NCI-H82 treated with DMSO at 0.1 percent for 48 hours (cell line): ENCODE measurements at regions not wholly inside any gene's neighbourhood (a gene's known extent, or its start where the extent isn't known, plus 50 kb on each side); places are given as distances from the start of the nearest gene placed in this dataset.
"Not testable (repeated sequence)": the region's sequence is repeated elsewhere in the genome, so short reads cannot be mapped to it uniquely, and the experiment has no call there.

ENCODE experiments used
- DNase-seq: peaks from one replicate; lab custom pipeline; 2025; ENCODE audit not compliant: unreplicated experiment; lab: John Stamatoyannopoulos, UW

DNA sequence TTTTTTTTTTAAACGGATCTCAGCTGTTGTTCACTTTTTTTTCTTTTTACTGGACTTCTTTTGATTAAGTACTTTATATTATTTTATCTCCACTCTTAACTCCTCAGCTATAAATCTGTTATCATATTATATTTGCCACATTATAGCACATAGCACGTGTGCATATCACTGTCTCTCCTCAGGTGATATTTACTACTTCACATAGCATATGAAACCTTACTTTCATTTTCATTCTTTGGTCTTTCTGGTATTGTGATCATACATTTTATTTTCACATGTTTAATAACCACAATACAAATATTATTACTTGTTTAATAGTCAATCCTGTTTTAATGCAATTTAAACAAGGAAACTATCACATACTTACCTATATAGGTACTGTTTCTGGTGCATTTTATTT, 993.1 kb upstream of the TMEFF2 start:
- DNase-seq: no peak

DNA sequence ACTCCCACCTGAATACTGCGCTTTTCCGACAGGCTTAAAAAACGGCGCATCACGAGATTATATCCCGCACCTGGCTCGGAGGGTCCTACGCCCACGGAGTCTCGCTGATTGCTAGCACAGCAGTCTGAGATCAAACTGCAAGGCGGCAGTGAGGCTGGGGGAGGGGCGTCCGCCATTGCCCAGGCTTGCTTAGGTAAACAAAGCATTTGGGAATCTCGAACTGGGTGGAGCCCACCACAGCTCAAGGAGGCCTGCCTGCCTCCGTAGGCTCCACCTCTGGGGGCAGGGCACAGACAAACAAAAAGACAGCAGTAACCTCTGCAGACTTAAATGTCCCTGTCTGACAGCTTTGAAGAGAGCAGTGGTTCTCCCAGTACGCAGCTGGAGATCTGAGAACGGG, 976.2 kb upstream of the TMEFF2 start:
- not testable (repeated sequence) for DNase-seq

DNA sequence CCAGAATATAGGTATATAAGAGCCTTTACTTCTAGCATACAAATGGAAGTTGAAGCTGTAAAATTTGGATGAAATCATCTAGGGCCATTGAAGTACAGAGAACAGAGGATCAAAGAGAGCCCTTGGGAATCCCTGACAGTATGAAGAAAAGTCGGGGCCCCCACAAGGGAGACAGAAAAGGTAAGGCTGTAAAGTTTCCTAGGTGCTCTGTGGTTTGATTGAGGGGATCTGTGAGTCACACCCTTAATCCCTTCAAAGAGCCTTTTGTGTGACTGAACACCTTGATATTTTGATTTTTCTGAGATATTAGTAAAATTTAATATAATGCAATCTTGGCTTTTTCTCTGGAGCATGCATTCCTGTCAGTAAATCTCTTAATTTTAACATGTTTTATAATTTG, 961.7 kb upstream of the TMEFF2 start:
- DNase-seq: no peak

DNA sequence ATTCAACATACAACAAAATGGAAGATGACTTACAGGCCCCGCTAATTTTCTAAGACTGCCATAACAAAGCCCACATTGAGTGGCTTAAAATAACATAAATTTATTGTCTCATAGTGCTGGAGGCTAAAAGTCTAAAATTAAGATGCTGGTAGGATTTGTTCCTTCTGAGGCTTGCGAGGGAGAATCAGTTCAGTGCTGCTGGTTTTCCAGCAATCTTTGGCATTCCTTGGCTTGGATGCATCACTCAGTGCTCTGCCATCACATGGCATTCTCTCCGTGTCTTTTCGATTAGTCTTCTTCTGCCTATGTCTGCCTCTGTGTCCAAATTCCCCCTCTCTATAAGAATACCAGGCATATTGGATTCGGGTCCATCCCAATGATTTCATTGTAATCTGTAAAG, 959.3 kb upstream of the TMEFF2 start:
- DNase-seq: no peak

- no peak for DNase-seq
Measured at GRCh38 chr2:193153576-193153975, 958.8 kb upstream of the TMEFF2 start.

- DNase-seq: not testable (repeated sequence)
Measured at GRCh38 chr2:193142467-193142866, 947.7 kb upstream of the TMEFF2 start.

GRCh38 chr2:193141998-193142397, 947.3 kb upstream of the TMEFF2 start:
- no peak for DNase-seq

DNA sequence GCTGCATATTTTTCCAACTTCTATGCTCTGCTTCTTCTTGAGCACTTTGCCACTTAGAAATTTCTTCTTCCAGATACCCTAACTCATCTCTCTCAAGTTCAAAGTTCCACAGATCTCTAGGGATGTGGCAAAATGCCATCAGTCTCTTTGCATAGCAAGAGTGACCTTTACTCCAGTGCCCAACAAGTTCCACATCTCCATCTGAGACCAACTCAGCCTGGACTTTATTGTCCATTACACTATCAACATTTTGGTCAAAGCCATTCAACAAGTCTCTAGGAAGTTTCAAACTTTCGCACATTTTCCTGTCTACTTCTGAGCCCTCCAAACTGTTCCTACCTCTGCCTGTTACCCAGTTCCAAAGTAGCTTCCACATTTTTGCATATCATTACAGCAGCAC, 946.2 kb upstream of the TMEFF2 start:
- DNase-seq: not testable (repeated sequence)

DNA sequence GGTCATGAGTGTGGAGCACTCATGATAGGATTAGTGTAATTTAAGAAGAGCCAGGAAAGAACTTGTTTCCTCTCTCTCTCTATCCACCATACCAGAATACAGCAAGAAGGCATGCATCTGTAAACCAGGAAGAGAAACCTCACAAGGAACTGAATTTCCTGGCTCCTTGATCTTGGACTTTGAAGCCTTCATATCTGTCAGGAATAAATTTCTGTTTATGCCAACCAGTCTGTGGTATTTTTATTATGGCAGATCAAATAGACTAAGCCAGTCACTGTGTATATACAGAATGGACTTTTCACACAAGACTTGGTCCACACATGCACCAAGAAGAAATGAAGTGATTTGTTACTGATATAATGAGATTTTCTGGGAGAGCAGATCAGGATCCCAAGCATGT, 930.1 kb upstream of the TMEFF2 start:
- no peak for DNase-seq

- DNase-seq: no peak
Measured at GRCh38 chr2:193114827-193115226, 920.1 kb upstream of the TMEFF2 start.

- DNase-seq: no peak
Measured at GRCh38 chr2:193112986-193113385, 918.3 kb upstream of the TMEFF2 start.

DNA sequence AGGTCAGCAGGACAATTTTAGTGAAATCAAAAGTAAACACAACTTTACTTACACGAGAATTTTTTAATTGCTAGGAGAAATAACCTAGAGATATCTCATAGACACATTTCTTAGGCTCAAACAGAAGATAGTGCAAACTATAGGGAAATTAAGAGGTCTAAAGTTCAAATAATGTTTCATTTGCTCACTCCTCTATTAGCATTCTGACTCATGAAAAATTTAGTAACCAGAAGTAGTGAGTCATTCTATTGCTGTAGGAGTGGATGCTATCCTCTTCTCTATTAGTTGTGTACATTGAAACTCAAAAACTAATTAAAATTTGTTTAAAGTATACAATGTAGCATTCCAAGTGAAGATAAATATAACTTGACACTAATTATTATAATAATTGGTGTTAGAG, 908.3 kb upstream of the TMEFF2 start:
- no peak for DNase-seq

GRCh38 chr2:193101591-193101990, 906.9 kb upstream of the TMEFF2 start:
- no peak for DNase-seq

DNA sequence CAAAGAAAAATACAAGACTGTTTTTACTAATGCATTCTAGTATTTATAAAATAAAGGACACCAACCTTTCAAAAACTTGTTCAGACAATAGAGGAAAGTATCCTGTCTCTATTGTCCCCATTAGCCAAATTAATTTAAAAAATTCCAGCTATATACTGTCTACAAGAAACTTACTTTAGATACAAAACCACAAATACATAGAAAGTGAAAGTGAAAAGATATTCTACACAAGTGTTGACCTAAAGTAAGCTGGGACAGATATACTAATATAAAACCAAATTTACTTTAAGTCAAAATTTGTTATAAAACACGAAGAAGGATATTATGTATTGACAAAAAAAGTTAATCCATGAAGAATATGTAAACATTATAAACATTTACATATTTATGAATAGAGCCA, 893.3 kb upstream of the TMEFF2 start:
- DNase-seq: no peak

DNA sequence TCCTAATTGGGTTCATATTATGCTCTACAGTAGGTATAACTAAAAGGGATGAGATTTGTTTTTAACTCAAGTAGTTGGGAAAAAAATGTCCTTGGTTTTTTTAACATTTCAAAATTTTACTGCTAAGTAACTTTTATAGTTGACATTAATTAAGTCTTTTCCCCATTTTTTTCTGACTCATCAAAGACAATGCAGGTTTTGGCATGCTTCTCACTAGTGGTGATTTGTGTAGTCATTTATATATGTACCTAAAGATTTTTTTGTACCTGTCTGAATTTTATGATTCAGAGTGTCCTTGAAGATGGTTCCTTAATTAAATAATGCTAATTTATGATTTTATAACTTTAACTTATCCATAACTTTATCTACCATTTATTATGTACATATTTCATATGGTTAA, 882.3 kb upstream of the TMEFF2 start:
- DNase-seq: no peak

DNA sequence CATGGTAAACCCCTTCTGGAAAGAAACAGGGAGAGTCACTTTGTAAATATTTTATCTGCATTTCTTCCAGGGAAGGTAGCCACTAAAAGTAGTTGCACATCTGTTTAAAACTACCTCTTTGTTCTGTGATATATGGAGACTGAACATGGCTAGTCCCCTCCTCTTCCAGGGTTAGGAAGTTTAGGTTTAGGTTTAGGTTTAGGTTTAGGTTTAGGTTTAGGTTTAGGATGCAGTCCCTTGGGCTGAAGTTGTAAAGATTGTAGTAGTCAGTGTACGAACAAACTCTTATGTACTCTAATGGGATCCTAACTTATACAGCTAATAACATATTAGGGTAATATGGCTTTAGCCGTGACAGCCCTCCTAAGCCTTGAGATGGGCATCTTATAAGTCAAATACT, 880.2 kb upstream of the TMEFF2 start:
- DNase-seq: no peak

GRCh38 chr2:193072647-193073046, 877.9 kb upstream of the TMEFF2 start:
- DNase-seq: no peak

DNA sequence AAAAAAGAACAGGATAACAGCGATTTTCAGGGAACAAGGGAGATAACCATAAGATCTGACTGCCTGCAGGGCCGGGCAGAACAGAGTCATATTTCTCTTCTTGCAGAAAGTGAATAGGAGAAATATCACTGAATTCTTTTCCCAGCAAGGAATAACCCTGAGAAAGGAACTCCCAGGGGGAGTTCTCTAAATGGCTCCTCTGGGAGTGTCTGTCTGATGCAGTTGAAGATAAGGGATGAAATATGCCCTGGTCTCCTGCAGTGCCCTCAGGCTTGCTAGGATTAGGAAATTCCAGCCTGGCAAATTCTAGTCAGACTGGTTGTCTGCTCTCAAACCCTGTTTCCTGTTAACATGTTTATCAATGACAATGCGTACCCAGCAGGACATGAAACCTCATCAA, 830.8 kb upstream of the TMEFF2 start:
- DNase-seq: not testable (repeated sequence)

DNA sequence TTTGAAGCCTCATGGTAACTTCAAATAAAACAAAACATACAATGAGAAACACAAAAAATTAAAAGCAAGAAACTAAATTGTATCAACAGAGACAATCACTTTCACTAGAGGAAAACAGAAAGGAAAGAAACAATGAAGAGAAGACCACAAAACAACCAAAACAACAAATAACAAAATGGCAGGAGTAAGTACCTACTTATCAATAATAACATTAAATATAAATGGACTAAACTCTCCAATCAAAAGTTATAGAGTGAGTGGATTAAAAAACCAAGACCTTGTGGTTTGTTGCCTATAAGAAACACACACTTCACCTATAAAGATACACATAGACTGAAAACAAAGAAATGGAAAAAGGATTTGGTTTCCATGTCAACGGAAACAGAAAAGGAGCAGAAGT, 830.1 kb upstream of the TMEFF2 start:
- no peak for DNase-seq

GRCh38 chr2:193011870-193012269, 817.1 kb upstream of the TMEFF2 start:
- DNase-seq: no peak

GRCh38 chr2:192993059-192993458, 798.3 kb upstream of the TMEFF2 start:
- DNase-seq: no peak

GRCh38 chr2:192983173-192983572, 788.4 kb upstream of the TMEFF2 start:
- no peak for DNase-seq

GRCh38 chr2:192978395-192978794, 783.7 kb upstream of the TMEFF2 start:
- DNase-seq: no peak

- DNase-seq: no peak
Measured at GRCh38 chr2:192971981-192972380, 777.2 kb upstream of the TMEFF2 start.
